ENCODE measurements at regions not wholly inside any gene's neighbourhood (a gene's known extent, or its start where the extent isn't known, plus 50 kb on each side); places are given as distances from the start of the nearest gene placed in this dataset.

DNA sequence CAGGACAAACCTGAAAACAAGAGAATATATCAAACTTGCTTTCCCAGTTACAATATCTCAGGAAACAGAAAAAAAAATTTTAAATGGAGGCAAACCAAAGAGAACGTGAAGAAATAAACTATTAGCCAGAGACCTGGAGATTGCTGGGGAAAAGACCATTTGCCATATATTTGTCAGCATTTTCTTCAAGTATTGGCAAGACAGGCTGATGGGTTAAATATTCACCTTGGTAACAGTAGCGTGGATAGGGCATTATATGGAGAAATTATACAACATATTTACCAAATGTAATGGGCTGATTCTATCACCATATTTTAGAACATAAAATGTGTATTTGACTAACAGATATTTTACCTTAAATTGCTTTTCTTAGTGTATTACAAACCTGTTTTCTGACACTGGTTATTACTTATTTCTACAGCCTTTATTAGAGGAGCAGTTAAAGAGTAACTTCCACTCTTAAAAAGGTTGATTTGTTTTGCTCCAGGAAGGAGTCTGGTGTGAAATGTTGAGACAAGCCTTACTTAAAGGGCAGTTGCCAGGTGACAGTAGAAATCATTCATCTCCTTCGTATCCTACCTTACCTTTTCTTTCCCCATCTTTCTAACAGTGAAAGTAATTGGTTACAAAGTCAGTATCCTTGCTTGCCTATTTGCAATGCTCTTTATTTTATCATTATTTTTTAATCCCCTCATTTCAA is 575.5 kb downstream of the GBA3 start:
- DNase-seq (ENCODE audit: low read depth), result no peak

DNA sequence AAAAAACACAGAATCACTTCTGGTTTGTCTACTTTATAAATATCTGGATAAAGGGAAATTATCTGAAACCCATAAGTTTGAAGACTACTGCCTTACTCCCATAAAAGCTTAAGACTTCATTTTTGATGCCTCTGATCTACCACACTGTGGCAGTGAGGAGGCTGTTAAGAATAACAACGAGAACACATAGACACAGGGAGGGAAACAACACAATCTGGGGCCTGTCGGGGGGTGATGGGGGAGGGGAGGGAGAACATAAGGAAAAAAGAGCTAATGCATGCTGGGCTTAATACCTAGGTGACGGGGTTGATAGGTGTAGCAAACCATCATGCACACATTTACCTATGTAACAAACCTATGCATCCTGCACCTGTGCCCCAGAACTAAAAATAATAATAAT is 573.7 kb downstream of the GBA3 start:
- DNase-seq (ENCODE audit: low read depth), result no peak

DNA sequence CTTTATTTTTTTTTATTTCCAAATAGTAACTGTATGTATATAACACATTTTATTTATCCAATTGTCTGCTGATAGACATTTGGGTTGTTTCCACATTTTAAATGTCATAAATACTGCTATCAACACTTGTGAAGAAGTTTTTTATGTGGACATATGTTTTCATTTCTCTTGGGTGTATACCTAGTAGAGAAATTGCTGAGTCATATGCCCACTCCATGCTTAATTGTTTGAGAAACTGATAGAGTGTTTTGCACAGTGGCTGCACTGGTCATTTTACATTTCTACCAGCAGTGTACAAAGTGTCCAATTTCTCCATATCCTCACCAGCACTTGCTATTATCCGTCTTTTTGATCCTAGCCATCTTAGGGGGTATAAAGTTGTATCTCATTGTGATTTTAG is 567.8 kb downstream of the GBA3 start:
- DNase-seq (ENCODE audit: low read depth), result no peak

DNA sequence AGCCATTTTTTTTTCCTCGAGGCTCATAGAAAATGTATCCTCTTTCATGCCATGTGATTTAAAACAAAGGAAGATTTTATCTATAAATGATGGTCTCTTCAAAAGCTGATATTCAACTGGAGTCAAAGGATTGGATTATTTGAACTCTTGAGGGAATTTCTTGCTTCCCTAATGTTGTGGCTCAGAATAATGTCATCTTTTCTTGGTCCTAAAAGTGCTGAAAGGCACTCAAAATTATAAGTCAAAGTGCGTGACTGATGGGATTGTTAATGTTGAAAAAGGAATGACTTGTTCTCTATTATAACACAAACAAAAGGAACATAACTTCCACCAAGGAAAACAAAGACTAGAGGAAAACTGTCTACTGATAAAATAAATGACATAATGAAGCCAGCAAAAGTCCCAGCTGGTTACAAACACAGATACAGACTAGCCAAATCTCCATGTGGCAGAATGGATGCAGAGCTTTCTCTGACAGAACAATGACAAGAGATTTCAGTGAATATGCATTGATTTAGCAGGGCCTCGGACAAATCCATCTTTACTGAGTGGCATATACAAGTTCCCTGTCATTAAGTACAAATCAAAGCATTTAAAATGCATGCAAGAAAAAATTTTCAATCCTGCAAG is 552.6 kb downstream of the GBA3 start:
- no peak for DNase-seq (ENCODE audit: low read depth)

DNA sequence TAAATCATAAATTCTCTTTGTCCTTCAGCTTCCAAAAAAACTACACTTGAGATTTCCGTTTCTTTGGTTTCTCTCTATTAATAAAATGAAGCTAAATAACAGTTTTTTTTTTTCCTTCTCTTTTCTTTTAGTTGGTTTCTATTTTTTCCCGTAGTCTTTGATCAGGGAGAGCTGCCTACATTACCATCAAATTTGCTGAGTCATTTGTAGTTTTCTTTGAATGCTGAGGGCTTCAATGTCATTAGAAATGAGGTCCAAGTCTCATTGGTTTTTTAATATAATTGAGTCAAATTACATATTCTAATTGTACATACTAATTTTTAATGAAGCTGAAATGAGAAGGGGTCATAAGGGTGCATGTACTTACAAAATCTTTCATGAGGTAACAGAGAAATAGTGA is 550.2 kb downstream of the GBA3 start:
- no peak for DNase-seq (ENCODE audit: low read depth)

DNA sequence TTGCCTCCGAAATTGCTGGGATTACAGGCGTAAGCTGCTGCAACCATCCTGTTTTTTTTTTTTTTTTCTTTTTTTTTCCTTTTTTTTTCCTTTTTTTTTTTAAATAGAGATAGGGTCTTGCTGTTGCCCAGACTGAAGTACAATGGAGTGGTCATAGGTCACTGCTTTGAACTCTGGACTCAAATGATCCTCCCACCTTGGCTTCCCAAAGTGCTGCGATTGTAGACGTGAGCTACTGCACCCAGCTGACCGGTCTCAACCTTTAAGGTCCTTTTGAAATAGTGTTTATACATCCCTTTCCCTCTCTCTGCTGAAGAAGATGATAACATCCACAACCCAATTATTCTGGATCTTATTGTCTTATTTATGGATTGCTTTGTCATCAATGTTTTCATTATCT is 548.7 kb downstream of the GBA3 start:
- DNase-seq (ENCODE audit: low read depth), result no peak

DNA sequence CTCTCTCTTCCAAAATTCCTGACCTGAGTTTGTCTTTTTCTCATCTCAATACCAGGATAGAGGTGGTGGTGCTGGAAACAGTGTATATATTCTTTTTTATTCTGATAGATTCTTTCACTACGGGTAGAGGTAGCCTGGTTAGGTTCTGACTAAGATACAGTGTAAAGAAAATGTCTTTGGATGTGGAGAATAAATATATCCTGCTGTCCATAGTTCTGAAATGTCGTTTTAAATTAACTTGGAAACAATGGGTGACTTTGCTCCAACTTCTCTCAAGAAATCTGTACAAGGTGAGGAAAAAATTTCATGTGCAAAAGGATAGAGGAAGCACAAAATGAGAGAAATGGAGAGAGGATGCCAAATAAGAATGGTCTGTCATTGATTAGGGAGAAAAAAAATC is 546.1 kb downstream of the GBA3 start:
- no peak for DNase-seq (ENCODE audit: low read depth)

DNA sequence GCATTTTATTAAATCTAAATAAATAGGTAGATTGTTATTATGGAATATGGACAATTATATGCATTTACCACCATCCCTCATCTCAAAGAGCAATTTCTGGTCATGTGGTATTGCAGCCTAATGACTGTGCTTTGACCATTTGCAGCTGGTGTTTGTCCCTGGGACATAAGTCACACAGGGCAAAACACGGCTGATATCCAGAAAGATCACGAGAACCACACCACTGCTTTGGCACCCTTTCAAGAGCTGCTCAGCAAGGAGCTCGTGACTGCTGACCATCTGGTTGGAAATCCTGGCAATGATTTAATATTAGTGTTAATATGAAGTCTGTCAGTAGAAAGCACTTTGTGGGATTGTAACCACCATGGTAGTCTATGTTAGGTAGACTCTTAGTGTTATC is 545.0 kb downstream of the GBA3 start:
- no peak for DNase-seq (ENCODE audit: low read depth)

DNA sequence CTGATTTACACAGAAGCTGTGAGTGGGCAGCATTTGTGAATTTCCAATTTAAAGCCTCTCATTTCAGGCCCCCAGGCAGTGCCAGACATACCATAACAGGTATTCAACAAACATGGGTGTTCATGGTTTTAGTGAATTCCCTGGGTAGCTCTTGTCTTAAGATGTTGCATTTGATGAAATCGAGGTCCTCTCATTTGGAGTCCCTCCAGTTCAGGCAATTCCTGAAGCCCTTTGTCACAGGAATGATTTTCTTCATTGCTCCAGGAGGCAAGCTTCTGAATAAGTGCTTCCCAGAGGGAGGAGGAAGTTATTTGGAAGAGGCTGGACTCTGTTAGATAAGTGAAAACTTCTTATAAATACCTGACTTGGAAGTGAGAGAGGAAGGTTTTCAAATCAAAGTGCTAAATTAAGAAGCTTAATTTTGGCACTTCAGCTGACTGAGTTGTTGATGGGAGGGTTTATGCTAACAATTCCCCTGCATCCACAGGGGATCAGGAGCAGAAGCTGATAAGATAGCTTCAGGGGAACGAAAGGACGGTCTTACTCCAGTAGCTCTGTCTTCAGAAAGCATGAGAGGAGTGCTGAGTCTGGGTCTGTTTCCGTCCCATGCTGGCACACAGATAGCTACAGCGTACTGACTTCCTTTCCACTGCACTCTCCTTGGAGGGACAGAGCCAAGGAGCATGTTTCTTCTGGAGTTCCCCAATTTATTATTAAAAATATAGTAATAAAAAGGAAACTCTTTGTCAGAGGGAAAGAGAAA is 543.1 kb downstream of the GBA3 start:
- DNase-seq (ENCODE audit: low read depth), result no peak

DNA sequence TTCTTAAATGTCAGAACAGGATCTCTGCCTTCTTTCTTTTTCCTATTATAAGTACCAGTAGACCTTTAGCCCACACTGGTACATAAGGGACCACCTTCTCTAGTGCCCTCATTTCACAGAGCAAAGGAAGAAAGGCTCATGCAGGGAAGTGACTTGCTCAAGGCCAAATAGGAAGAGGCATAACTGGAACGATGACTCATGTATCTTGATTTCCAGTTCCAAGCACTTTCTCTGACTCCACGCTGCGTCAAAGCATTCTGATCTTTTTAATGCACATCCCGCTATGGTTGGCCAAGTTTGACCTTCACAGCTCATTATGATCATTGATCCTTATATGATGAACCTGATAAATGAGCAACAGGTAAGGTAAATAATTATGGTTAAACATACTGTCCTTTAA is 542.0 kb downstream of the GBA3 start:
- DNase-seq (ENCODE audit: low read depth), result peak; percentile 13

DNA sequence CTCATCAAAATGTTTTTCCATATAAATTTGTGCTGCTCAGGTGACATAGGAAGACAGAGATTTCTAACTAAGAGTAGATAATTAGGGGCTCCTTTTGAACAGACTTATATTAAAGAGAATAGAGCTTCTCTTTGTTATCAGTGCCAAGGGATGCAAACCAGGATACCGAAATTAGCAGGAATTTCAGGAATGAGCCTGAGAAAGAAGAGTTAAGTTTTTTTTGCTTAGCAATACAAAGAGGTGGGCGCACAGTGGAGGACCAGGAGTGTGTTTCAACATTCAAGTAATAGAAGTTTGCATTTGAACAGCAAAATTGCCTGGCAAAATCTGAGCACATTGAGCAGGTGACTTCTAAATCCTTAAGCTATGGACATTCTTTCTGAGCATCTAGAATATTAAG is 541.3 kb downstream of the GBA3 start:
- no peak for DNase-seq (ENCODE audit: low read depth)

DNA sequence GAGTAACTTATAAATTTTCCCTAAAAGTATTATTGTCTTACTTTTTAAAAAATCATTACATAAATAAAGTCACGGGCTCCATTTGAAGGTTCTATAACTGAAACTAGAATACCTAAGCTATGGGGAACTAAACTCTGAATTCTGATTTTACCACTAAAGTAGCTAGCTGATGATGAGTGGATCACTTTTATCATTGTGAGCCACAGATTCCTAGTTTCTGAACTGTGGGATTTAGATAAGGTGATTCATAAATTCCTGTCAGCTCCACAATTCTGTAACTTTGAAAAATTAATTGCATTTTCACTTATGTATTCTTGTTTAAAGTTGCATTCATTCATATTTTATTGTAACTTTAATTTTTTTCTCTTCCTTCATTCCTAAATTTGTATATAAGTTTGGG is 540.9 kb downstream of the GBA3 start:
- no peak for DNase-seq (ENCODE audit: low read depth)

DNA sequence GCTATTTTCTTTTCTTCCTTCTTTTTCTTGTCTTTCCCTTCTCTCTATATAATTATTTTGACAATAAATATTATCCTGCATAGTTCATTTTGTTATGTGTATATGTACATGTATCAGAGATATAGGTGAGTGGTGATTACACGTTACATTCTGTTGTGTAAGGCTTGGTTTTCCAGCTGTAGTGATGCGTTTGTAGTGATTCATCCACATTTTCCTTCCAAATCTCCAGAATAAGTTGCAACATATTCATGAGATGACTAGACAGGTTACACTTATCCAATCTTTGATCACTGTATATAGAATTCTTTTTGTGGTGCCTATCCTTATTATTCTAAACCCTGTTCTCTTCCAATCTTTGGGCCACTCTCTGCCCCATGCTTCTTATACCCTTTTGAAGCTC is 540.2 kb downstream of the GBA3 start:
- DNase-seq (ENCODE audit: low read depth), result no peak

DNA sequence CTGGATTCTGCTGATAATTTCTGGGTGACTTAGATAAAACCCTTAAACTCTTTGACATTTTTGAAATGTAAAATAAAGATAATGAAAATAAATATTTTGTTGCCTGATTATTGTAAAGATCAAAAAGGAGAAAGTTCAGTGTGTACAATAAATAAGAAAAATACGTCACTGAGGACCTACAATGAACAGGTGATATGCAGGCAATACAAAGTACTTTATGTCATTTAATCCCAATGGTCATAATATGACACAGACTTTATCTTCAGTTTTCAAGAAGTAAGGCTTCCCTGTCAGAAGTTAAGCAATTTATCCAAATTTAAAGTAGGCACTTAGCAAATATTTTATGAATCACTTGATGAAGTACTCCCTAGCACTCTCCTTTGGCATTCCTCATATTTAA is 532.8 kb downstream of the GBA3 start:
- DNase-seq (ENCODE audit: low read depth), result no peak

DNA sequence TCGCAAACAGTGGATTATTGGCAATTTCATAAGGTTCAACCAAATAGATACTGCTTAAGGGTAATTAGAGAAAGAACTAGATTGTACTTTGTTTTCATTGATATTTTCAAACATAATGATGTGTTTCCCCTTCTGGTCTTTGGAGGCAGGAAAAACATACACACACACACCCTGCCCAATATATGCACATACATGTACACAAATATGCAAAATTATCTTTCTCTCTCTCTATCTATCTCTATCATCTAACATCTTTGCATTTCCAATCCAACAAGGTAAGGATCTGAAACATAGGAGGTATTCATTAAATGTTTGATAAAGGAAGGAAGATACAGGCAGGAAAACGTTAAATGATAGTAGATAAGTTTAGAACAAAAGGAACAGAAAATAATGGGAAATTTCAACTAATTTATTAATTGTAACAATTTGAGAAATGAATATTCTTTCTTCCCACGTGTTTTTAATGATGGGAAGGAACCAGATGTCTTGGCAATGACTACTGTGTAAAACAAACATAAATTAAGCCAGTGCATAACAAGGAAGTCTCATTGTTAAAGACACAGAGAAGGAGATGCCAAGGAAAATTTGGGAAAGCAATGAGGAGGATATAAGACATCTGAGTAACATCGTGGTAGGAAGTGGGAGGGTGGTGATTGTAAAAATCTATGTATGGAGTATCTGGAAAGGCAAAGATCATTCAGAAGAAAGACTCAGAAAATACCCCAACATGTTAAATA is 532.1 kb downstream of the GBA3 start:
- no peak for DNase-seq (ENCODE audit: low read depth)

DNA sequence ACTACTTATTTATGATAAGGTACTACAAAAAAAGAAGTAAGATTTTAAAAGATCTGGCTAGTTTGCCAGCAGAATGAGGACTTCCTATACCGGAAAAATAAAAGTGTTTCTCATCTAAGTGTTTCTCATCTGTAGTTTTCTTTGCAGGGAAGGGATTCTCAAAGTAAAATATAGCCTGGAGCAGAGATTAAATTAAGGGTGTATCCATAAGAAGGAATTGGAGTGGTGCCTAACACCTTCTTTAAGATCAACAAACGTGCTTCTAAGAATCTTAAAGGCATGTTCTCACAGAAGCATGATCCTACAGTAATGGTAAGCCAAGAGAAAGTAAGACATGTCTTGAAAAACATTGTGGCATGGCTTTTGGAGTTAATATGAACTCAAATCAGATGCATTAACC is 528.2 kb downstream of the GBA3 start:
- DNase-seq (ENCODE audit: low read depth), result no peak

DNA sequence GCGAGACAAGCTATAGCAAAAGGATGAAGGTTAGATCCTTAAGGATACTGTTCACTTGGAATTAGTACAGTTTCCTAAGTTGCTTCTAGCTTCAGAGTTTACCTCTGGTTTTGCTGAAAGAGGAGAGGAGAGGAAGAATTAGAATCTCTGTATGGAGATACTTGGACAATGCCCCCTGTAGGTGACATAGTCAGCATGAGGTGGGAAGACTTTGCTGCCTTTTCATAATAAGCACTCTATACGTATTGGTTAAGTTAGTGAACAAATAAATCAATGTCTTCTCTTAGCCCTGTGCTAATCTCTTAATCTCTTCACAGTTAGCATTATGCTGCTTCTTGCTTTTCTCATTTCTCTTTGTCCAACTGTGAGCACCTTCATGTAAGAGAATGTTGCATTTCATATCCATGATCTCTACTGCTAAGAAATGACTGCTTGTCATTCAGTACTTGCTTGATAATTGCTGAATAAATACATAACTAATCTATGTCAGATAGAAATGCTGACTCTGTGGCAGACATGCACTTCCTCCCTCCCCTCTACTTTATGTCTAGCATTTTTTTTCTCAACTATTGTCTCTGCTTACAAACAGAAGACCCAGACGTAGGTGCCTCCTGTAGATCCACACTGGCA is 527.2 kb downstream of the GBA3 start:
- DNase-seq (ENCODE audit: low read depth), result no peak

DNA sequence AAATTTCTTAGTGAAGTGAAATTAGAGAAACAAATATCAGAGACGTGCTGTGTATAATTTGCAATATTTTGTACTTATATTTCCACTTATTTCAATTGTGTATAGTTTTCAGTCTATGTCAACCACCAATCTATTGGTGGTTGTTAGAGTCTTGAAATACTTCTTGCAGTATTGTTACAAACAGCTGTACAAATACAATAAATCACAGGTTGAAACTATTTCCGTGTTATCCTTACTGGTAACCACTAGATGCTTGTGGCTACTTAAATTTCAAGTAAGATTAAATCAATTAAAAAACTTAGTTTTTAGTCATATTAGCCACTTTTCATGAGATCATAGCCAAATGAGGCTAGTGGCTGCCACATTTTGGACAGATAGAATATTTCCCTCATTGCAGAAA is 520.5 kb downstream of the GBA3 start:
- DNase-seq (ENCODE audit: low read depth), result no peak

DNA sequence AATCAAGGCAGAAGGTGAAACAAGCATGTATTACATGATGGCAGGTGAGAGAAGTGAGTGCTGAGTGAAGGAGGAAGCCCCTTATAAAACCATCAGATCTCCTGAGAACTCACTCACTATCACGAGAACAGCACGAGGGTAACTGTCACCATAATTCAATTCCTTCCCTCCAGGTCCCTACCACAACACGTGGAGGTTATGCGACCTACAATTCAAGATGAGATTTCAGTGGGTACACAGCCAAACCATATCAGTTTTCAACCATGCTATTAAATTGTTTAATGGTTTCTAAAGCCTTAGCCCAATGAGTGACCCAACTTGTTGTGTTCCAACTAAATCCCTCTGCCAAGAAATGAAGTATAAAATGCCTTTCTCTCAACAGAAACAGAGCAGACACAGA is 519.8 kb downstream of the GBA3 start:
- no peak for DNase-seq (ENCODE audit: low read depth)

DNA sequence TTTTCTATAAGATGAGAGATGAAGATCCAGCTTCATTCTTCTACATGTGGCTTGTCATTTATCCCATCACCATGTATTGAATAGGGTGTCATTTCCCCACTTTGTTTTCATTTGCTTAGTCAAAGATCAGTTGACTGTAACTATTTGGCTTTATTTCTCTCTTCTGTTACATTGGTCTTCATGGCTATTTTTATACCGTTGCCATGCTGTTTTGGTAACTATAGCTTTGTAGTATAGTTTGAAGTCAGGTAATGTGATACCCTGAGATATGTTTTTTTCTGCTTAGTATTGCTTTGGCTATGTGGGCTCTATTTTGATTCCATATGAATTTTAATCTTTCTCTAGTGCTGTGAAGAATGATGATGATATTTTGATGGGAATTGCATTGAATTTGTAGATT is 514.3 kb downstream of the GBA3 start:
- DNase-seq (ENCODE audit: low read depth), result no peak

DNA sequence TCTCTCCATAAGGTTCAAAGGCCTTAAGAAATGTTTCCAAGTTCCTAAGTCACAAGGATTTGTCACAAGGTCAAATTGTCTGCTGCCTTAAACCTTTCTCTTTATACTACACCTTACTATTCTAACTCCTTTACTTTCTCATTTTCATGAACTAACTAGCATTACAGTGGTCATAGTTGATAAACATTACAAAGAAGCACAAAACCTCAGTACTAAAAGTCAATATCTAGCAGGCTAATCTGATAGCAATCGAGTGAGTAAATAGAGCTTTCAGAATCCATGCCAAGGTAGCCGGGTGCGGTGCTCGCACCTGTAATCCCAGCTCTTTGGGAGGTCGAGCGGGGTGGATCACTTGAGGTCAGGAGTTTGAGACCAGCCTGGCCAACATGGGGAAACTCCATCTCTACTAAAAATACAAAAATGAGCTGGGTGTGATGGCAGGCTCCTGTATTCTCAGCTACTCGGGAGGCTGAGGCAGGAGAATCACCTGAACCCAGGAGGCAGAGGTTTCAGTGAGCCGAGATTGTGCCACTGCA is 510.0 kb downstream of the GBA3 start:
- DNase-seq (ENCODE audit: low read depth), result no peak

DNA sequence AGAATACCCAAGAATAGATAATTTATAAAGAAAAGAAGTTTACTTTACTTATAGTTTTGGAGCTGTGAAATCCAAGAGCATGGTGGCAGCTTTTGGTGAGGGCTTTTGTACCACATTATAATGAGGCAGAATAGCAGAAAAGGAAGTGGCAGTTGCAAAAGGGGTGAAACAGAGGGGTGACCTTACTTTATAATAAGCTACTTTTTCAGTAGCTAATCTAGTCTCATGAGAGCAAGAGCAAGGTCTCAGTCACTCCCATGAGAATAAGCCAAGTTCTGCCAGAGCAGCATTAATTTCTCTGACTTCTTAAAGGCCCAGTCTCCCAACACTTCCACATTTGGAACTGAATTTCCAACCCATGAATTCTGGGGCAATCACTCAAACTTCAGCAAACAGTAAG is 502.0 kb downstream of the GBA3 start:
- no peak for DNase-seq (ENCODE audit: low read depth)

All from Daoy (cell line).